Right lung (tissue), 2 donors: ENCODE measurements at regions not wholly inside any gene's neighbourhood (a gene's known extent, or its start where the extent isn't known, plus 50 kb on each side); places are given as distances from the start of the nearest gene placed in this dataset.
A peak's percentile ranks its signal among the peaks of the same experiment; 100 is the strongest.
"Not testable (repeated sequence)": the region's sequence is repeated elsewhere in the genome, so short reads cannot be mapped to it uniquely, and the experiment has no call there.

ENCODE experiments used
- DNase-seq, 2 donors: peaks; one replicate each; pipeline ENCODE4 v3.0.0-alpha.2; 2013

GRCh38 chr9:38342532-38342931, 50.0 kb upstream of the ALDH1B1 start:
- no peak for DNase-seq

- no peak for DNase-seq
These were observed 50.4 kb upstream of the ALDH1B1 start for GRCh38 chr9:38342096-38342495.

- DNase-seq, result peak; percentile 56 to 68
These were observed 53.0 kb upstream of the ALDH1B1 start for GRCh38 chr9:38339496-38339895.

GRCh38 chr9:38339087-38339486, 53.4 kb upstream of the ALDH1B1 start:
- DNase-seq, result no peak

GRCh38 chr9:38338342-38339018, 54.0 kb upstream of the ALDH1B1 start:
- DNase-seq, result no peak

GRCh38 chr9:38337706-38338264, 54.7 kb upstream of the ALDH1B1 start:
- no peak for DNase-seq

GRCh38 chr9:38337181-38337580, 55.3 kb upstream of the ALDH1B1 start:
- no peak for DNase-seq

GRCh38 chr9:38336341-38336740, 56.2 kb upstream of the ALDH1B1 start:
- DNase-seq, result no peak

- no peak for DNase-seq
These were observed 56.8 kb upstream of the ALDH1B1 start for GRCh38 chr9:38335686-38336085.

GRCh38 chr9:38334234-38334633, 58.3 kb upstream of the ALDH1B1 start:
- DNase-seq, result no peak

GRCh38 chr9:38333047-38333446, 59.5 kb upstream of the ALDH1B1 start:
- DNase-seq, result no peak

GRCh38 chr9:38332625-38333024, 59.9 kb upstream of the ALDH1B1 start:
- DNase-seq, result no peak

GRCh38 chr9:38331141-38331540, 61.4 kb upstream of the ALDH1B1 start:
- DNase-seq, result no peak

GRCh38 chr9:38329968-38330367, 62.5 kb upstream of the ALDH1B1 start:
- DNase-seq, result no peak

- DNase-seq, result no peak
These were observed 63.7 kb upstream of the ALDH1B1 start for GRCh38 chr9:38328765-38329164.

GRCh38 chr9:38326122-38326521, 66.4 kb upstream of the ALDH1B1 start:
- no peak for DNase-seq

GRCh38 chr9:38324213-38324612, 68.3 kb upstream of the ALDH1B1 start:
- not testable (repeated sequence) for DNase-seq

GRCh38 chr9:38322937-38323336, 69.6 kb upstream of the ALDH1B1 start:
- DNase-seq, result no peak

GRCh38 chr9:38319496-38320173, 72.9 kb upstream of the ALDH1B1 start:
- no peak for DNase-seq

- DNase-seq, result no peak
These were observed 73.6 kb upstream of the ALDH1B1 start for GRCh38 chr9:38318759-38319495.

- DNase-seq, result no peak
These were observed 76.2 kb upstream of the ALDH1B1 start for GRCh38 chr9:38316166-38316780.

GRCh38 chr9:38315085-38315595, 77.4 kb upstream of the ALDH1B1 start:
- no peak for DNase-seq
